HepG2 (cell line): ENCODE measurements at regions not wholly inside any gene's neighbourhood (a gene's known extent, or its start where the extent isn't known, plus 50 kb on each side); places are given as distances from the start of the nearest gene placed in this dataset.

Experiments used
- ATF7-NPFF ChIP-seq: sonication (generic); formaldehyde crosslinking; IDR thresholded peaks from 2 replicates; pipeline ENCODE4 v1.8.1; 2023; ENCODE audit warnings: mild to moderate bottlenecking, low read depth, missing genetic modification reagents, moderate library complexity
- GMEB2 ChIP-seq: IDR thresholded peaks from 2 replicates; pipeline ENCODE4 v1.6.1; 2016; ENCODE audit warnings: missing biosample characterization, missing genetic modification reagents, low read depth
- HMG20B ChIP-seq: conservative IDR thresholded peaks from 2 replicates; pipeline ENCODE4 v1.6.1; 2016; ENCODE audit warnings: missing genetic modification reagents, missing compliant biosample characterization
- ISL2 ChIP-seq: sonication (generic); formaldehyde crosslinking; IDR thresholded peaks from 2 replicates; pipeline ENCODE4 v1.5.0; 2020; ENCODE audit warnings: missing genetic modification reagents
- LCORL ChIP-seq, 2 experiments: fragments of 450-650 bp in 1 of 2; sonication (generic) in 1 of 2; formaldehyde crosslinking in 1 of 2; IDR thresholded peaks; 2 replicates each; pipeline versions ENCODE4 v1.5.0 to v1.6.1; 2017 to 2020; ENCODE audit warnings: antibody characterized with exemption in 1 of 2, missing genetic modification reagents in 1 of 2
- LRRFIP1 ChIP-seq: sonication (generic); formaldehyde crosslinking; conservative IDR thresholded peaks from 2 replicates; pipeline ENCODE4 v1.4.0; 2020; ENCODE audit warnings: missing genetic modification reagents
- MIER3 ChIP-seq: IDR thresholded peaks from 2 replicates; pipeline ENCODE4 v1.6.1; 2016; ENCODE audit warnings: missing compliant biosample characterization, borderline replicate concordance
- MYPOP ChIP-seq: sonication (generic); formaldehyde crosslinking; IDR thresholded peaks from 2 replicates; pipeline ENCODE4 v1.8.1; 2023; ENCODE audit warnings: mild to moderate bottlenecking, moderate library complexity, missing genetic modification reagents
- NR1H2 ChIP-seq: sonication (generic); formaldehyde crosslinking; IDR thresholded peaks from 2 replicates; pipeline ENCODE4 v1.8.1; 2022; ENCODE audit warnings: low read depth, missing genetic modification reagents, borderline replicate concordance
- PBX2 ChIP-seq: IDR thresholded peaks from 2 replicates; pipeline ENCODE4 v1.6.1; 2016; ENCODE audit warnings: control low read depth
- SETDB1 ChIP-seq: sonication (generic); formaldehyde crosslinking; IDR thresholded peaks from 2 replicates; pipeline ENCODE4 v1.5.1; 2020; ENCODE audit warnings: missing genetic modification reagents, mild to moderate bottlenecking, borderline replicate concordance
- SMC3 ChIP-seq: IDR thresholded peaks from 2 replicates; pipeline ENCODE4 v1.6.1; 2011; ENCODE audit warnings: low read length, improper control_type of control experiment
- TBL1XR1 ChIP-seq: fragments of 150-350 bp; IDR thresholded peaks from 2 replicates; pipeline ENCODE4 v1.6.1; 2014; ENCODE audit warnings: borderline replicate concordance, low read length; ENCODE audit not compliant: partially characterized antibody
- ZKSCAN8 ChIP-seq: IDR thresholded peaks from 2 replicates; pipeline ENCODE4 v1.6.1; 2016; ENCODE audit warnings: borderline replicate concordance, missing genetic modification reagents, missing compliant biosample characterization
- ZMYM4 ChIP-seq: sonication (generic); formaldehyde crosslinking; IDR thresholded peaks from 2 replicates; pipeline ENCODE4 v1.8.1; 2023; ENCODE audit warnings: mild to moderate bottlenecking, missing genetic modification reagents
- ZNF549 ChIP-seq: sonication (generic); formaldehyde crosslinking; IDR thresholded peaks from 2 replicates; pipeline ENCODE4 v1.5.0; 2020; ENCODE audit warnings: missing genetic modification reagents
- ZNF567 ChIP-seq: sonication (generic); formaldehyde crosslinking; IDR thresholded peaks from 2 replicates; pipeline ENCODE4 v1.8.1; 2023; ENCODE audit warnings: mild to moderate bottlenecking, missing genetic modification reagents, borderline replicate concordance
- ZNF777 ChIP-seq: sonication (generic); formaldehyde crosslinking; IDR thresholded peaks from 2 replicates; pipeline ENCODE4 v1.4.0; 2020; ENCODE audit warnings: missing genetic modification reagents
- TF ChIP-seq, protein P1 (sequence below): sonication (generic); formaldehyde crosslinking; IDR thresholded peaks from 2 replicates; pipeline ENCODE4 v1.5.0; 2020; ENCODE audit warnings: mild to moderate bottlenecking, missing genetic modification reagents

GRCh38 chr6:137353842-137354397 is 134.7 kb upstream of the IFNGR1 start (continued):
- TF ChIP-seq GMEB2 (CRISPR knock-in tag) (0 out of 2 replicates have a peak, but pooled peaks have one; percentile 24), ISL2 (CRISPR knock-in tag) (peak; percentile 100), SETDB1 (CRISPR knock-in tag) (no peak), MYPOP (CRISPR knock-in tag) (peak; percentile 95), SMC3 (peak; percentile 5; the same call in 1 of the 2 replicates), ATF7-NPFF (CRISPR knock-in tag) (peak; percentile 74), NR1H2 (CRISPR knock-in tag) (no peak), LCORL (IDR thresholded peaks at IDR 0.05) (peak; percentile 87), LCORL (CRISPR knock-in tag; IDR thresholded peaks at IDR 0.05) (peak; percentile 96), ZMYM4 (CRISPR knock-in tag) (peak; percentile 98), LRRFIP1 (CRISPR knock-in tag) (no peak), ZNF777 (CRISPR knock-in tag) (peak; percentile 59; the same call in 1 of the 2 replicates), ZNF549 (CRISPR knock-in tag) (no peak), ZNF567 (CRISPR knock-in tag) (no peak; the same call in 1 of the 2 replicates), PBX2 (CRISPR knock-in tag) (peak; percentile 59), TBL1XR1 (peak; percentile 96), ZKSCAN8 (CRISPR knock-in tag) (peak; percentile 97), HMG20B (peak; percentile 96), MIER3 (peak; percentile 100)
- TF ChIP-seq, protein P1, sequence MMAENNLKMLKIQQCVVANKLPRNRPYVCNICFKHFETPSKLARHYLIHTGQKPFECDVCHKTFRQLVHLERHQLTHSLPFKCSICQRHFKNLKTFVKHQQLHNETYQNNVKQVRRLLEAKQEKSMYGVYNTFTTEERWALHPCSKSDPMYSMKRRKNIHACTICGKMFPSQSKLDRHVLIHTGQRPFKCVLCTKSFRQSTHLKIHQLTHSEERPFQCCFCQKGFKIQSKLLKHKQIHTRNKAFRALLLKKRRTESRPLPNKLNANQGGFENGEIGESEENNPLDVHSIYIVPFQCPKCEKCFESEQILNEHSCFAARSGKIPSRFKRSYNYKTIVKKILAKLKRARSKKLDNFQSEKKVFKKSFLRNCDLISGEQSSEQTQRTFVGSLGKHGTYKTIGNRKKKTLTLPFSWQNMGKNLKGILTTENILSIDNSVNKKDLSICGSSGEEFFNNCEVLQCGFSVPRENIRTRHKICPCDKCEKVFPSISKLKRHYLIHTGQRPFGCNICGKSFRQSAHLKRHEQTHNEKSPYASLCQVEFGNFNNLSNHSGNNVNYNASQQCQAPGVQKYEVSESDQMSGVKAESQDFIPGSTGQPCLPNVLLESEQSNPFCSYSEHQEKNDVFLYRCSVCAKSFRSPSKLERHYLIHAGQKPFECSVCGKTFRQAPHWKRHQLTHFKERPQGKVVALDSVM, result peak; percentile 51; the same call in 1 of the 2 replicates
